ENCODE measurements at regions not wholly inside any gene's neighbourhood (a gene's known extent, or its start where the extent isn't known, plus 50 kb on each side); places are given as distances from the start of the nearest gene placed in this dataset.

GRCh38 chr1:61572046-61572445 lies 152.9 kb downstream of the TM2D1 start:
- Histone ChIP-seq H3K18ac (ENCODE audit: insufficient read length, low read depth, low read length) (no peak overlapping the region), H3K4me2 (ENCODE audit: insufficient read depth, insufficient read length, low read length) (no peak overlapping the region), H3K4me1 (ENCODE audit: insufficient read depth, low read length) (no peaks in the 10 kb centered on the region), H3K27me3 (ENCODE audit: insufficient read depth, low read length) (no peaks in the 10 kb centered on the region), H3K9ac (ENCODE audit: extremely low read depth, insufficient read length, low read length) (no peak overlapping the region), H3K9me3 (ENCODE audit: control insufficient read depth, low read depth, low read length) (peaks cover 1% of the 10 kb centered on the region), H3K23ac (ENCODE audit: insufficient read length, low read depth, low read length) (no peak overlapping the region), H2BK12ac (ENCODE audit: insufficient read length, low read depth, low read length) (no peak overlapping the region), H2BK20ac (ENCODE audit: low read depth, low read length, poor library complexity, severe bottlenecking) (no peak overlapping the region), H2AK5ac (ENCODE audit: insufficient read length, low read length) (no peak overlapping the region), H3K79me2 (ENCODE audit: insufficient read depth, low read length) (no peaks in the 10 kb centered on the region), H3T11ph (ENCODE audit: low read length) (no peak overlapping the region), H4K91ac (ENCODE audit: insufficient read length, low read depth, low read length) (no peak overlapping the region), H3K79me1 (ENCODE audit: insufficient read depth, low read depth, low read length, poor library complexity, severe bottlenecking) (no peaks in the 10 kb centered on the region), H4K20me1 (ENCODE audit: control insufficient read depth, insufficient read depth, insufficient read length) (no peaks in the 10 kb centered on the region), H2BK5ac (ENCODE audit: insufficient read length, low read length) (no peak overlapping the region), H3K56ac (ENCODE audit: insufficient read length, low read depth, low read length) (no peak overlapping the region), H2BK15ac (ENCODE audit: low read depth, low read length) (no peak overlapping the region), H4K5ac (ENCODE audit: insufficient read length, low read depth, low read length) (no peak overlapping the region), H4K8ac (replicated peaks; ENCODE audit: insufficient read length, low read depth, low read length) (no peak overlapping the region), H3K27ac (ENCODE audit: insufficient read length, low read depth, low read length) (no peak overlapping the region), H3K4ac (ENCODE audit: low read depth, low read length) (no peak overlapping the region), H3K23me2 (ENCODE audit: insufficient read length, low read depth, low read length, poor library complexity, severe bottlenecking) (no peaks in the 10 kb centered on the region), H2BK120ac (ENCODE audit: low read depth, low read length, poor library complexity, severe bottlenecking) (no peak overlapping the region), H3K14ac (ENCODE audit: insufficient read depth, low read length) (no peak overlapping the region), H2AFZ (ENCODE audit: low read length) (no peak overlapping the region)
- no peak for DNase-seq
- Mint-ChIP-seq H3K9me3 (peaks cover 0 to 2% of the 10 kb centered on the region in 2 experiments; a peak in 1 of 5 replicates), H3K4me3 (no peak overlapping the region), H3K27me3 (ENCODE audit: low read depth) (peaks cover 5% of the 10 kb centered on the region), H3K27ac (no peak overlapping the region), H3K36me3 (ENCODE audit: insufficient read depth in 1 of 3, low read depth in 3 of 3) (no peaks in the 10 kb centered on the region; a peak in 1 of 7 replicates), H3K4me1 (no peaks in the 10 kb centered on the region)
- no CpG with 5 or more reads among the region's 3 CpGs for WGBS (ENCODE audit: extremely low coverage, insufficient read length, low lambda C conversion rate)
- no peak for TF ChIP-seq CTCF (conservative IDR thresholded peaks at IDR 0.05)

All from H9 (cell line).